ENCODE measurements at regions not wholly inside any gene's neighbourhood (a gene's known extent, or its start where the extent isn't known, plus 50 kb on each side); places are given as distances from the start of the nearest gene placed in this dataset.
A peak's percentile ranks its signal among the peaks of the same experiment; 100 is the strongest.
"Not testable (repeated sequence)": the region's sequence is repeated elsewhere in the genome, so short reads cannot be mapped to it uniquely, and the experiment has no call there.

- no peak for DNase-seq
These were observed 457.6 kb downstream of the SEMA3D start for GRCh38 chr7:84729284-84729683.

GRCh38 chr7:84722734-84723133 is 464.1 kb downstream of the SEMA3D start:
- DNase-seq = no peak

- no peak for DNase-seq
These were observed 464.8 kb downstream of the SEMA3D start for GRCh38 chr7:84722086-84722485.

- DNase-seq = no peak
These were observed 466.3 kb downstream of the SEMA3D start for GRCh38 chr7:84720456-84721097.

GRCh38 chr7:84714765-84715164 is 472.1 kb downstream of the SEMA3D start:
- DNase-seq = peak; percentile 6

GRCh38 chr7:84712374-84713121 is 474.3 kb downstream of the SEMA3D start:
- no peak for DNase-seq

GRCh38 chr7:84710538-84710937 is 476.3 kb downstream of the SEMA3D start:
- not testable (repeated sequence) for DNase-seq

GRCh38 chr7:84705706-84706105 is 481.1 kb downstream of the SEMA3D start:
- no peak for DNase-seq

- no peak for DNase-seq
These were observed 481.8 kb downstream of the SEMA3D start for GRCh38 chr7:84705079-84705478.

GRCh38 chr7:84704380-84704779 is 482.5 kb downstream of the SEMA3D start:
- DNase-seq = no peak

- peak; percentile 43 for DNase-seq
These were observed 485.1 kb downstream of the SEMA3D start for GRCh38 chr7:84701524-84702306.

GRCh38 chr7:84700563-84701370 is 486.1 kb downstream of the SEMA3D start:
- no peak for DNase-seq

- no peak for DNase-seq
These were observed 489.4 kb downstream of the SEMA3D start for GRCh38 chr7:84697506-84697905.

- DNase-seq = no peak
These were observed 493.4 kb downstream of the SEMA3D start for GRCh38 chr7:84693483-84693882.

GRCh38 chr7:84688671-84689070 is 494.1 kb upstream of the SEMA3A start:
- DNase-seq = no peak

GRCh38 chr7:84686373-84686772 is 491.8 kb upstream of the SEMA3A start:
- DNase-seq = no peak

GRCh38 chr7:84684836-84685480 is 490.4 kb upstream of the SEMA3A start:
- DNase-seq = no peak

GRCh38 chr7:84682543-84682942 is 488.0 kb upstream of the SEMA3A start:
- no peak for DNase-seq

- no peak for DNase-seq
These were observed 484.3 kb upstream of the SEMA3A start for GRCh38 chr7:84678841-84679240.

GRCh38 chr7:84677117-84677732 is 482.6 kb upstream of the SEMA3A start:
- DNase-seq = no peak

GRCh38 chr7:84675633-84676034 is 481.0 kb upstream of the SEMA3A start:
- DNase-seq = no peak

Data from SHP77 treated with DMSO at 0.1 percent for 48 hours (cell line).